HL-60 (cell line): ENCODE measurements at regions not wholly inside any gene's neighbourhood (a gene's known extent, or its start where the extent isn't known, plus 50 kb on each side); places are given as distances from the start of the nearest gene placed in this dataset.

Experiments
- TF ChIP-seq, protein P1 (sequence below): IDR thresholded peaks from one replicate; pipeline ENCODE4 v1.5.1; 2011; ENCODE audit warnings: low read length, control low read depth, inconsistent platforms; ENCODE audit not compliant: insufficient read depth
- TF ChIP-seq, protein P2 (sequence below): IDR thresholded peaks from 2 replicates; pipeline ENCODE4 v1.6.1; 2012; ENCODE audit warnings: low read depth; ENCODE audit not compliant: insufficient replicate concordance

DNA sequence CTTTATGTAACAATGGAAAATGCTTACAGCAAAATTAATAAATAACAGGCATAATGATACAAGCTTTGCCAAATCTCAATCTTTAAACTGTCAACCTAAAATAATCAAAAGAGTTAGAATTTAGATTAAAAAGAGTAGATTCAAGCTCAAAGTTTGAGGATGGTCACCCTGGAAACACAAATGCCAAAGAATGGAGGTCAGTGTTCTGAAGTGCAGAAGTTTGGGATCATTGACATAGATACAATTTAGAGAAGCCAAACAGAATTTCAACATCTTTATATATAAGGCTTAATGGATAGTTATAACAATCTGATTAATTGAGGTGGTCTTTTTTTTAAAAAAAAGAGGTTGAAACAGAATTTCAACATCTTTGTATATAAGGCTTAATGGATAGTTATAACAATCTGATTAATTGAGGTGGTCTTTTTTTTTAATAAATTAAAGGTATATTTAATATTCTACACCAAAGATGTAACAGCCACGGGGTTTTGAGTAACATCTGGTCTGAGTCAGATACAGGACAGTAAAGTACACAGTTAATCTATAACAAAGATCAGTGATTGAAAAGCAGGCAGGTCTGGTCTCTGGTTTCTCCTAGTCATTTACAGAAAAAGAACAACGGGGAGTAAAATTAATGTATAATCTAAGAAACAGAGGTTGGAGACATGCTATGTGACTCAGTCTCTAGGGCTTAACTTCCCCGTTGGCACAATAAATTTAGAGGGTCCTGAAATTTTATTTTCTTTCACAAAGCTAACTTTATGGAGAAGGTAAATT is 490.7 kb downstream of the GBE1 start:
- TF ChIP-seq, protein P1, sequence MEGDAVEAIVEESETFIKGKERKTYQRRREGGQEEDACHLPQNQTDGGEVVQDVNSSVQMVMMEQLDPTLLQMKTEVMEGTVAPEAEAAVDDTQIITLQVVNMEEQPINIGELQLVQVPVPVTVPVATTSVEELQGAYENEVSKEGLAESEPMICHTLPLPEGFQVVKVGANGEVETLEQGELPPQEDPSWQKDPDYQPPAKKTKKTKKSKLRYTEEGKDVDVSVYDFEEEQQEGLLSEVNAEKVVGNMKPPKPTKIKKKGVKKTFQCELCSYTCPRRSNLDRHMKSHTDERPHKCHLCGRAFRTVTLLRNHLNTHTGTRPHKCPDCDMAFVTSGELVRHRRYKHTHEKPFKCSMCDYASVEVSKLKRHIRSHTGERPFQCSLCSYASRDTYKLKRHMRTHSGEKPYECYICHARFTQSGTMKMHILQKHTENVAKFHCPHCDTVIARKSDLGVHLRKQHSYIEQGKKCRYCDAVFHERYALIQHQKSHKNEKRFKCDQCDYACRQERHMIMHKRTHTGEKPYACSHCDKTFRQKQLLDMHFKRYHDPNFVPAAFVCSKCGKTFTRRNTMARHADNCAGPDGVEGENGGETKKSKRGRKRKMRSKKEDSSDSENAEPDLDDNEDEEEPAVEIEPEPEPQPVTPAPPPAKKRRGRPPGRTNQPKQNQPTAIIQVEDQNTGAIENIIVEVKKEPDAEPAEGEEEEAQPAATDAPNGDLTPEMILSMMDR: no peak
- TF ChIP-seq, protein P2, sequence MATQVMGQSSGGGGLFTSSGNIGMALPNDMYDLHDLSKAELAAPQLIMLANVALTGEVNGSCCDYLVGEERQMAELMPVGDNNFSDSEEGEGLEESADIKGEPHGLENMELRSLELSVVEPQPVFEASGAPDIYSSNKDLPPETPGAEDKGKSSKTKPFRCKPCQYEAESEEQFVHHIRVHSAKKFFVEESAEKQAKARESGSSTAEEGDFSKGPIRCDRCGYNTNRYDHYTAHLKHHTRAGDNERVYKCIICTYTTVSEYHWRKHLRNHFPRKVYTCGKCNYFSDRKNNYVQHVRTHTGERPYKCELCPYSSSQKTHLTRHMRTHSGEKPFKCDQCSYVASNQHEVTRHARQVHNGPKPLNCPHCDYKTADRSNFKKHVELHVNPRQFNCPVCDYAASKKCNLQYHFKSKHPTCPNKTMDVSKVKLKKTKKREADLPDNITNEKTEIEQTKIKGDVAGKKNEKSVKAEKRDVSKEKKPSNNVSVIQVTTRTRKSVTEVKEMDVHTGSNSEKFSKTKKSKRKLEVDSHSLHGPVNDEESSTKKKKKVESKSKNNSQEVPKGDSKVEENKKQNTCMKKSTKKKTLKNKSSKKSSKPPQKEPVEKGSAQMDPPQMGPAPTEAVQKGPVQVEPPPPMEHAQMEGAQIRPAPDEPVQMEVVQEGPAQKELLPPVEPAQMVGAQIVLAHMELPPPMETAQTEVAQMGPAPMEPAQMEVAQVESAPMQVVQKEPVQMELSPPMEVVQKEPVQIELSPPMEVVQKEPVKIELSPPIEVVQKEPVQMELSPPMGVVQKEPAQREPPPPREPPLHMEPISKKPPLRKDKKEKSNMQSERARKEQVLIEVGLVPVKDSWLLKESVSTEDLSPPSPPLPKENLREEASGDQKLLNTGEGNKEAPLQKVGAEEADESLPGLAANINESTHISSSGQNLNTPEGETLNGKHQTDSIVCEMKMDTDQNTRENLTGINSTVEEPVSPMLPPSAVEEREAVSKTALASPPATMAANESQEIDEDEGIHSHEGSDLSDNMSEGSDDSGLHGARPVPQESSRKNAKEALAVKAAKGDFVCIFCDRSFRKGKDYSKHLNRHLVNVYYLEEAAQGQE: no peak
